HUES64 (cell line): ENCODE measurements at regions not wholly inside any gene's neighbourhood (a gene's known extent, or its start where the extent isn't known, plus 50 kb on each side); places are given as distances from the start of the nearest gene placed in this dataset.
A peak's percentile ranks its signal among the peaks of the same experiment; 100 is the strongest.

Source experiments
- H3K27ac ChIP-seq: 2 replicates; pipeline ENCODE4 v1.7.0; 2013; ENCODE audit warnings: low read depth, low read length, inconsistent platforms
- H3K27me3 ChIP-seq: 2 replicates; pipeline ENCODE4 v1.6.1; 2013; ENCODE audit warnings: mild to moderate bottlenecking, low read length; ENCODE audit not compliant: insufficient read depth
- H3K36me3 ChIP-seq: 2 replicates; pipeline ENCODE4 v1.6.1; 2013; ENCODE audit warnings: mild to moderate bottlenecking, low read length; ENCODE audit not compliant: insufficient read depth
- H3K4me1 ChIP-seq: 2 replicates; pipeline ENCODE4 v1.6.1; 2013; ENCODE audit warnings: mild to moderate bottlenecking, low read length, moderate library complexity; ENCODE audit not compliant: insufficient read depth
- H3K4me3 ChIP-seq: 2 replicates; pipeline ENCODE4 v1.5.1; 2013; ENCODE audit warnings: mild to moderate bottlenecking, low read length, moderate library complexity
- H3K9ac ChIP-seq: 2 replicates; pipeline ENCODE4 v1.6.1; 2013; ENCODE audit warnings: mild to moderate bottlenecking, low read depth, low read length
- H3K9me3 ChIP-seq: 2 replicates; pipeline ENCODE4 v1.6.1; 2013; ENCODE audit warnings: low read depth, low read length; ENCODE audit not compliant: insufficient read depth
- WGBS: fragments of 150-250, 120-280 bp; methylation state at CpG from one replicate; pipeline ENCODE4 v1.1.7; 2013; ENCODE audit warnings: missing lambda C conversion rate; 5-methylcytosine and 5-hydroxymethylcytosine counted together

DNA sequence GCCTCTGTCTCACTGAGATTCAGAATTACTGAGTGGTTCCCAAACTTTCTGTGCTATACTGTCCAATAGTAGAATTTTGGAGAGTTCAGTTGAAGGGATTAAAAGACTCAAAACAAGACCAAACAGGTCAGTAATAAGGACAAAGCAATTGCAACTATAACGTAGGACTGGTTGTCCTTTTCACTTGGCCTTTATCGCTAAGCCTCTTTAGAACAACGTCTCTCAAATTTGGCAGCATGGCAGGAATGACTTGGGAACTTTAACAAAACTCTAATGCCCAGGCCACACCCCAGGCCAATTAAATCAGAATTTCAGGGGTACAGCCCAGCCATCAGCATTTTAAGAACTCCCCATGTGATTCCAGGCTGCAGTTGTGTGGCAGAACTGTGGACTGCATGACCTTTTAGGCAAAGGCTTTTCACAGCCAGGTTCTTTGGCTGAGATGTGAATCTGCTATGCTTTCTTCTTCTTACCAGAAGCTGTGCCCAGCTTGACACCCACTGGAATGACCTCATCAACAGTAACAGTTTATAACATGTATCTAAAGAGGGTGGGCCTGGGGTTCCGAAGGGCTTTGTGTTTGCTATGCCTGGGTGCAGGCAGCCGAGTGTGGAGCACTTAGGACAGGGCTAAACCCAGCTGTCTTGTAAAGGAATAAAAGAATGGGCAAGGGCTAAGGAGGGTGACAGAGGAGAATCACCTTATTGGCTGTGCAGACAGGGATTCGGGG lies 226.2 kb upstream of the PRICKLE2 start:
- Histone ChIP-seq H3K36me3 (no peaks in the 10 kb centered on the region), H3K27me3 (peaks cover 15% of the 10 kb centered on the region; the same call in 1 of the 2 replicates), H3K9me3 (no peaks in the 10 kb centered on the region), H3K4me3 (no peak overlapping the region), H3K27ac (no peak overlapping the region), H3K9ac (no peak overlapping the region), H3K4me1 (peaks cover 16% of the 10 kb centered on the region; the same call in 1 of the 2 replicates)
- WGBS: 94% methylated on average over 6 of the region's 6 CpGs

GRCh38 chr3:64450396-64450956 lies 225.2 kb upstream of the PRICKLE2 start:
- no peak overlapping the region for H3K4me3 ChIP-seq
- 78% methylated on average over 5 of the region's 5 CpGs for WGBS

GRCh38 chr3:64449026-64449425 lies 223.8 kb upstream of the PRICKLE2 start:
- Histone ChIP-seq H3K9ac (no peak overlapping the region), H3K4me1 (peaks cover 10% of the 10 kb centered on the region; the same call in 1 of the 2 replicates), H3K27ac (no peak overlapping the region), H3K4me3 (no peak overlapping the region), H3K36me3 (no peaks in the 10 kb centered on the region), H3K27me3 (peaks cover 26% of the 10 kb centered on the region), H3K9me3 (no peaks in the 10 kb centered on the region)
- 81% methylated on average over 2 of the region's 2 CpGs for WGBS

More at GRCh38 chr3:64450396-64450956, 225.2 kb upstream of the PRICKLE2 start:
- no peak overlapping the region for H3K27ac ChIP-seq
- no peaks in the 10 kb centered on the region for H3K36me3 ChIP-seq
- H3K27me3 ChIP-seq: peaks cover 21% of the 10 kb centered on the region
- H3K9ac ChIP-seq: no peak overlapping the region
- no peaks in the 10 kb centered on the region for H3K9me3 ChIP-seq
- peaks cover 11% of the 10 kb centered on the region; the same call in 1 of the 2 replicates for H3K4me1 ChIP-seq

DNA sequence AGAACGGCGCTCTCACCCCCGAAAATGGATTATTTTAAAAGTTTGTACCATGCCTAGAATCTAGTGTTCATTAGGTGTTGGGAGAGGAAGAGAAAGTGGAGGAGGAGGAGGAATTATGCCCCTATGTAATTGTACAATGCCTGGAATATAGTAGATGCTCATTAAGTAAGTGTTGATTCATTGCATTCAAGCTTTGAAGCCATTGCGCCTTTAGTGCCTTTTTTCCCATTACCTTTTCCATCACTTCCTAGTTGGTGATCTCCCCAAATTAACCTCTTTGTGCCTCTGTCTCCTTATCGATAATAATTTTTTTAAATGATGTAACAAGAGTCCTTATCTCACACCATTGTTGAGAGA lies 220.7 kb upstream of the PRICKLE2 start:
- Histone ChIP-seq H3K4me3 (peak overlapping the region; percentile 86), H3K9me3 (no peaks in the 10 kb centered on the region), H3K4me1 (peaks cover 30% of the 10 kb centered on the region), H3K36me3 (no peaks in the 10 kb centered on the region), H3K27me3 (peaks cover 26% of the 10 kb centered on the region), H3K9ac (no peak overlapping the region), H3K27ac (no peak overlapping the region)
- WGBS: 74% methylated on average over 4 of the region's 5 CpGs

- WGBS: 1% methylated on average over 77 of the region's 79 CpGs
- Histone ChIP-seq H3K9me3 (no peaks in the 10 kb centered on the region), H3K4me1 (peaks cover 31% of the 10 kb centered on the region), H3K9ac (peak overlapping the region; percentile 69), H3K27ac (no peak overlapping the region), H3K36me3 (no peaks in the 10 kb centered on the region), H3K27me3 (peaks cover 26% of the 10 kb centered on the region), H3K4me3 (peak overlapping the region; percentile 86)
These were observed 220.1 kb upstream of the PRICKLE2 start for GRCh38 chr3:64445109-64445943.

DNA sequence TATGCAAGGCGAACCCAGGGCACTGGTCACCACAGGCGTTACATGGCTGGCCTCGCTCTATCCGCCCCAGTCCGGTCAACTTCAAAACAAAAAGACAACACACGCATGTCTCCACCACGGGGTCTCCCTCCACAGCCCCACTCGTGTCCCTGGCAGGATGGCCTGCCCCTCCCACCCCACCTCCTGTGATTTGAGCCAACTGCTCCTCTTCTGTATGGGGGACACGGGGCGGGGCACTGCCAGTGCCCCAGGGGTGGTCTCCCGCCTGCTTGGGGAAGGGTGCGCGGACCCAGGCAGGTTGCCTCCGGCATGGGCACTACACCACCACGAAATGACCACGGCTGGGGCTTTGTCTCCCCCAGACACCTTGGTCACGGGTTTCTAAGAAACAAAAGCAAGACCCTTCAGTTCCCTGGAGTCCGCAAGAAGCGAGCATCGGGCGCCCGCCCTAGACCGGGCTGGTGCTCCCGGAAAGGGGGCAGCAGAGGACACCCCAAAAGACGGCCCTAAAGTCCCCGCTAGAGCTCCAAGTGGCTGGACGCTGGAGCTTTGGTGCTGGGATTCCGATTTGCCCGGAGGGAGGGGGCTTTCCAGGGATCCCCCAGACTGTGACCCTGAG lies 219.3 kb upstream of the PRICKLE2 start:
- Histone ChIP-seq H3K4me3 (peak overlapping the region; percentile 86), H3K9ac (peak overlapping the region; percentile 69), H3K27me3 (peaks cover 26% of the 10 kb centered on the region), H3K4me1 (peaks cover 30% of the 10 kb centered on the region), H3K36me3 (no peaks in the 10 kb centered on the region), H3K9me3 (no peaks in the 10 kb centered on the region), H3K27ac (no peak overlapping the region)
- WGBS: 21% methylated on average over 29 of the region's 29 CpGs

- Histone ChIP-seq H3K9me3 (no peaks in the 10 kb centered on the region), H3K4me1 (peaks cover 38% of the 10 kb centered on the region), H3K9ac (no peak overlapping the region), H3K36me3 (no peaks in the 10 kb centered on the region), H3K4me3 (no peak overlapping the region; the same call in 1 of the 2 replicates), H3K27ac (no peak overlapping the region), H3K27me3 (peaks cover 26% of the 10 kb centered on the region)
- WGBS: 85% methylated on average over 15 of the region's 16 CpGs
These were observed 218.5 kb upstream of the PRICKLE2 start for GRCh38 chr3:64443546-64444381.

DNA sequence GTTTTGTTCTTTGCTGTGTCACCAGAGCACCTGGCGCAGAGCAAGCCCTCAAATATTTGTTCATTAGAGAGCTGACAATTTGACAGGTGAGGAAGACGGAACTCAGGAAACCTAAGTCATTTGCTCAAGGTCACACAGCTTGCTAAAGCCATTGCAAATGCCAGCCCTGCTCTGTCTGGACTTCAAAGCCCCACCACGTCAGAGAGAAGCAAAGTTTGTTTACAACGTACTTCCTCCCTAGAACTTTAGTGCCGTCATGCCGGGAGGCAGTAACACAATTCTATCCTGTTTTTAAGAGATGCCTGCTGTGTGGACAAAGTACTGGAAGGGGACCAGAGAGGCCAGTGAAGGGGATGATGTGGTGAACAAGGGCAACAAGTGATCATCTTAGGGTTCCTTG lies 216.6 kb upstream of the PRICKLE2 start:
- Histone ChIP-seq H3K9ac (no peak overlapping the region), H3K27ac (no peak overlapping the region), H3K36me3 (no peaks in the 10 kb centered on the region), H3K9me3 (no peaks in the 10 kb centered on the region), H3K27me3 (peaks cover 14% of the 10 kb centered on the region), H3K4me3 (no peak overlapping the region), H3K4me1 (peaks cover 40% of the 10 kb centered on the region)
- 67% methylated on average over 6 of the region's 6 CpGs for WGBS

GRCh38 chr3:64440498-64440897 lies 215.2 kb upstream of the PRICKLE2 start:
- Histone ChIP-seq H3K4me3 (no peak overlapping the region), H3K9ac (no peak overlapping the region), H3K9me3 (no peaks in the 10 kb centered on the region), H3K36me3 (no peaks in the 10 kb centered on the region), H3K4me1 (peaks cover 40% of the 10 kb centered on the region), H3K27me3 (peaks cover 4% of the 10 kb centered on the region), H3K27ac (no peak overlapping the region)
- WGBS: 89% methylated on average over 2 of the region's 4 CpGs

- no peak overlapping the region for H3K9ac ChIP-seq
- no peak overlapping the region for H3K27ac ChIP-seq
- H3K36me3 ChIP-seq: no peaks in the 10 kb centered on the region
- 72% methylated on average over 7 of the region's 7 CpGs for WGBS
- no peak overlapping the region for H3K4me3 ChIP-seq
- H3K27me3 ChIP-seq: no peaks in the 10 kb centered on the region
- H3K9me3 ChIP-seq: 0 out of 2 replicates have a peak, but pooled peaks cover 2% of the 10 kb centered on the region
- peaks cover 40% of the 10 kb centered on the region for H3K4me1 ChIP-seq
These were observed 213.5 kb upstream of the PRICKLE2 start for GRCh38 chr3:64438812-64439211.
